HEK293 (cell line): ENCODE measurements at regions not wholly inside any gene's neighbourhood (a gene's known extent, or its start where the extent isn't known, plus 50 kb on each side); places are given as distances from the start of the nearest gene placed in this dataset.

Experiments
- CTCF ChIP-seq: fragments of 450-650 bp; formaldehyde crosslinking; IDR thresholded peaks from 2 replicates; pipeline ENCODE4 v1.5.1; 2016; ENCODE audit warnings: missing biosample characterization, missing genetic modification characterization
- HOXA7 ChIP-seq: sonication (generic); formaldehyde crosslinking; IDR thresholded peaks from 2 replicates; pipeline ENCODE4 v1.8.1; 2022; ENCODE audit warnings: missing genetic modification reagents, borderline replicate concordance
- MYNN ChIP-seq: fragments of 450-650 bp; formaldehyde crosslinking; IDR thresholded peaks from 2 replicates; pipeline ENCODE4 v1.5.1; 2016; ENCODE audit warnings: missing biosample characterization, missing genetic modification characterization, borderline replicate concordance
- RBAK ChIP-seq: fragments of 450-650 bp; formaldehyde crosslinking; IDR thresholded peaks from 2 replicates; pipeline ENCODE4 v1.5.1; 2016; ENCODE audit warnings: missing biosample characterization, missing genetic modification characterization
- SP7 ChIP-seq: fragments of 450-650 bp; formaldehyde crosslinking; IDR thresholded peaks from 2 replicates; pipeline ENCODE4 v1.5.1; 2016; ENCODE audit warnings: missing biosample characterization, missing genetic modification characterization
- TRIM28 ChIP-seq: IDR thresholded peaks from 2 replicates; pipeline ENCODE4 v1.6.1; 2011; ENCODE audit warnings: low read length, control low read depth, borderline replicate concordance
- ZFP69B ChIP-seq: fragments of 450-650 bp; formaldehyde crosslinking; IDR thresholded peaks from 2 replicates; pipeline ENCODE4 v1.5.1; 2016; ENCODE audit warnings: missing biosample characterization, missing genetic modification characterization
- ZNF202 ChIP-seq: fragments of 450-650 bp; formaldehyde crosslinking; IDR thresholded peaks from 2 replicates; pipeline ENCODE4 v1.5.1; 2016; ENCODE audit warnings: missing biosample characterization, missing genetic modification characterization, borderline replicate concordance
- ZNF488 ChIP-seq: fragments of 450-650 bp; formaldehyde crosslinking; IDR thresholded peaks from 2 replicates; pipeline ENCODE4 v1.5.1; 2016; ENCODE audit warnings: missing biosample characterization, missing genetic modification characterization

GRCh38 chr18:60549338-60549960, 176.9 kb upstream of the MC4R start:
- TF ChIP-seq CTCF (tag by site-specific recombination): no peak
- no peak for TF ChIP-seq HOXA7 (CRISPR knock-in tag)
- TF ChIP-seq RBAK (tag by site-specific recombination): no peak
- TF ChIP-seq MYNN (tag by site-specific recombination): no peak
- no peak for TF ChIP-seq SP7 (tag by site-specific recombination)
- no peak for TF ChIP-seq ZFP69B (tag by site-specific recombination)
- TF ChIP-seq ZNF488 (tag by site-specific recombination): no peak
- TF ChIP-seq ZNF202 (tag by site-specific recombination): no peak
- TF ChIP-seq TRIM28: no peak
